Activated B cell treated with CpG ODN at 0.5 μM for 24 hours (primary cell): ENCODE measurements at regions not wholly inside any gene's neighbourhood (a gene's known extent, or its start where the extent isn't known, plus 50 kb on each side); places are given as distances from the start of the nearest gene placed in this dataset.
"Not testable (repeated sequence)": the region's sequence is repeated elsewhere in the genome, so short reads cannot be mapped to it uniquely, and the experiment has no call there.

Experiments used
- ATAC-seq: fragments of 200-7000 bp; cut with Tn5 transposase; one replicate; pipeline ENCODE4 v1.10.0; 2021; ENCODE audit warnings: low read depth, mild to moderate bottlenecking, moderate library complexity
- CTCF ChIA-PET: fragments of 350-600 bp; sonication (Branson Sonifier 250); formaldehyde crosslinking; loops from one replicate; lab custom pipeline; 2021; ENCODE audit warnings: antibody characterized with exemption; lab: Charles Lee
- POLR2A ChIA-PET: fragments of 350-600 bp; sonication (Branson Sonifier 250); formaldehyde crosslinking; loops from one replicate; lab custom pipeline; 2021; ENCODE audit warnings: antibody characterized with exemption; lab: Charles Lee
- DNase-seq: peaks from one replicate; pipeline ENCODE4 v3.0.0; 2022
- H3K27ac Mint-ChIP-seq: one replicate; pipeline ENCODE4 v1.8.0; 2020; ENCODE audit warnings: mixed read lengths
- H3K27me3 Mint-ChIP-seq: one replicate; pipeline ENCODE4 v1.8.0; 2021; ENCODE audit warnings: mixed read lengths
- H3K36me3 Mint-ChIP-seq: one replicate; pipeline ENCODE4 v1.8.0; 2021; ENCODE audit warnings: low read depth, mixed read lengths
- H3K4me1 Mint-ChIP-seq: one replicate; pipeline ENCODE4 v1.8.0; 2021; ENCODE audit warnings: mixed read lengths
- H3K4me3 Mint-ChIP-seq: one replicate; pipeline ENCODE4 v1.8.0; 2020; ENCODE audit warnings: mild to moderate bottlenecking, mixed read lengths
- H3K9me3 Mint-ChIP-seq: one replicate; pipeline ENCODE4 v1.8.0; 2020; ENCODE audit warnings: mixed read lengths
- intact Hi-C: fragments of 100-400 bp; cut with micrococcal nuclease; formaldehyde crosslinking; loops from one replicate; pipeline ENCODE4 v1.15.1; 2024
- TF ChIP-seq, protein P1 (sequence below): fragments of 200-600 bp; IDR thresholded peaks from one replicate; pipeline ENCODE4 v1.8.0; 2022; ENCODE audit warnings: antibody characterized with exemption, mild to moderate bottlenecking

DNA sequence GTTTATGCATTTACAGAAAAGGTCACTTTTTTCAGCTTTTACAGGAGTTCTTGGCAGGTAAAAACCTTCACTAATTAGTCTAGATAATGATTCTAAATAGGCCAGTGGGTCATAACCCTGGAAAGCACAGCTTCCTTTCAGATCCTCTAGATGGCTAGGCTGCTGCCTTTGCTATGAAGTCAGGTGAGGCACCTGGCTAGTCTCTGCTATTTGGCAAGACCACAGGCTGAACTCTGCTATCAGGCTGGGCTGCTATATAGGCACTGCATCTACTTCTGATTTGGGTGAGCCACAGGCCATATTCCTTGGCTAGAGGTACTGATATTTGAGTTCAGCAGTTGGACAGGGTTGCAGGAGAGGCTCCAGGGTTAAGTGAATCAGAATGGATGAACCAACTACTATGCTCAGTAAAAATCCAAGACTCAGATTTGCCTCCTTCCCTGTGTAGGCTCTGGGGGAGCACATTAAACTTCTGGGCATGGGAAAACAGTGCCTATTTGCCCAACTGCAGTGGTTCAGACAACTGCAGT is 665.7 kb upstream of the TBL1XR1 start:
- DNase-seq (no peak), ATAC-seq (no peak)
- no peak overlapping the region for H3K4me3 Mint-ChIP-seq
- peaks cover 15% of the 10 kb centered on the region for H3K27me3 Mint-ChIP-seq
- H3K27ac Mint-ChIP-seq = no peak overlapping the region
- no peaks in the 10 kb centered on the region for H3K4me1 Mint-ChIP-seq
- H3K9me3 Mint-ChIP-seq = peaks cover 35% of the 10 kb centered on the region
- peaks cover 3% of the 10 kb centered on the region for H3K36me3 Mint-ChIP-seq
- intact Hi-C loops = no loop called here
- TF ChIP-seq, protein P1, sequence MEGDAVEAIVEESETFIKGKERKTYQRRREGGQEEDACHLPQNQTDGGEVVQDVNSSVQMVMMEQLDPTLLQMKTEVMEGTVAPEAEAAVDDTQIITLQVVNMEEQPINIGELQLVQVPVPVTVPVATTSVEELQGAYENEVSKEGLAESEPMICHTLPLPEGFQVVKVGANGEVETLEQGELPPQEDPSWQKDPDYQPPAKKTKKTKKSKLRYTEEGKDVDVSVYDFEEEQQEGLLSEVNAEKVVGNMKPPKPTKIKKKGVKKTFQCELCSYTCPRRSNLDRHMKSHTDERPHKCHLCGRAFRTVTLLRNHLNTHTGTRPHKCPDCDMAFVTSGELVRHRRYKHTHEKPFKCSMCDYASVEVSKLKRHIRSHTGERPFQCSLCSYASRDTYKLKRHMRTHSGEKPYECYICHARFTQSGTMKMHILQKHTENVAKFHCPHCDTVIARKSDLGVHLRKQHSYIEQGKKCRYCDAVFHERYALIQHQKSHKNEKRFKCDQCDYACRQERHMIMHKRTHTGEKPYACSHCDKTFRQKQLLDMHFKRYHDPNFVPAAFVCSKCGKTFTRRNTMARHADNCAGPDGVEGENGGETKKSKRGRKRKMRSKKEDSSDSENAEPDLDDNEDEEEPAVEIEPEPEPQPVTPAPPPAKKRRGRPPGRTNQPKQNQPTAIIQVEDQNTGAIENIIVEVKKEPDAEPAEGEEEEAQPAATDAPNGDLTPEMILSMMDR = no peak
- ChIA-PET POLR2A (no interaction called here), CTCF (no interaction called here)

DNA sequence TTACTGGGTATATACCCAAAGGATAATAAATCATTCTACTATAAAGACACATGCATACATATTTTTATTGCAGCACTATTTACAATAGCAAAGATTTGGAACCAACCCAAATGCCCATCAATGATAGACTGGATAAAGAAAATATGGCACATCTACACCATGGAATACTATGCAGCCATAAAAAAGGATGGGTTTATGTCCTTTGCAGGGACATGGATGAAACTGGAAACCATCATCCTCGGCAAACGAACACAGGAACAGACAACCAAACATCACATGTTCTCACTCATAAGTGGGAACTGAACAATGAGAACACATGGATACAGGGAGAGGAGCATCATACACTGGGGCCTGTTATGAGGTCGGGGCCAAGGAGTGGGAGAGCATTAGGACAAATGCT is 665.0 kb upstream of the KCNMB2 start:
- H3K27me3 Mint-ChIP-seq, H3K4me1 Mint-ChIP-seq, CTCF ChIA-PET, H3K27ac Mint-ChIP-seq, H3K36me3 Mint-ChIP-seq, intact Hi-C loops, H3K4me3 Mint-ChIP-seq, DNase-seq, ATAC-seq: not testable (repeated sequence)
- POLR2A ChIA-PET = interaction anchor here (0.6 kb wide), 1 partner anchor 129 kb away, joined by 10 read pairs; no protein-coding TSS in a partner anchor
- H3K9me3 Mint-ChIP-seq = peaks cover 22% of the 10 kb centered on the region

DNA sequence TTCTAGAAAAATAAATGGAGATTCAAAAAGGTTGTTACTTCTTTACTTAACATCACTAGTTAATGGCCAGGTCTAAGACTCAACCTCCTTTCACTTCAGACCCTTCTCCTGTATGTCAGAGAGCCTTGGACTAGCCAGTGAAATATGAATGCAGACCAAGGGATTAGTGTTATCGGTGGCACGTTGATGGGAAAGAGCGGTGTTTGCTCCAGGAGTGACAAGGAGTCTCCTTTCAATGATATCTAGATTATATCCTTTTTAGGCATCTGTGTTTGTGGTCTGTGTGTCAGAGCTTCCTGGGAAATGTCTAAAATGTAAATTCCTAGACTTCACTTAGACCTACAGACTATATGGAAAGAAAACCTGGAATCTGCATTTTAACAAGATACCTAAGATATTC is 658.0 kb upstream of the KCNMB2 start:
- Mint-ChIP-seq H3K4me1 (peaks cover 4% of the 10 kb centered on the region), H3K27ac (no peak overlapping the region), H3K27me3 (no peaks in the 10 kb centered on the region), H3K36me3 (no peaks in the 10 kb centered on the region), H3K9me3 (no peaks in the 10 kb centered on the region), H3K4me3 (no peak overlapping the region)
- DNase-seq (no peak), ATAC-seq (no peak)
- ChIA-PET POLR2A (no interaction called here), CTCF (no interaction called here)
- intact Hi-C loops = no loop called here
- TF ChIP-seq, protein P1 = no peak

DNA sequence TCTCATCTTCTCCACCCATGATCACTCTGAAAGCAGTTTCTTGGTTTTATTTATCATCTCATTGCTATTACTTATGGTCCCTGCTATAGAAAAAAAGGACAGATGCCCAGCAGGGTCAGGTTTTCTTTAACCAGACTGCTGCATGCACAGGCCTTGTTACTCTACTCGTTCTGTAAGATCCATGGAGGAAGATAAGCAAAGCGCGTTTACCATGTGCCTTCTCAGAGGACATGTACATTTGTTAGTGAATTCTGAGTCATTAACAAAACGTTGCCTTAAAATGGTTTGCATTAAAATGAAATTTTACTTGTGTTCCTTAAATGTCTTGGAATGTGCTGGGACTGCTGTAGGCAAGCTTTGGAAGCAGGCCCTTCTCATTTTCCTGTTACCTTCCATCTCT is 657.3 kb upstream of the KCNMB2 start:
- Mint-ChIP-seq H3K4me3 (no peak overlapping the region), H3K27me3 (no peaks in the 10 kb centered on the region), H3K4me1 (peaks cover 9% of the 10 kb centered on the region), H3K27ac (no peak overlapping the region), H3K36me3 (no peaks in the 10 kb centered on the region), H3K9me3 (no peaks in the 10 kb centered on the region)
- intact Hi-C loops = no loop called here
- ATAC-seq (no peak), DNase-seq (no peak)
- ChIA-PET CTCF (no interaction called here), POLR2A (no interaction called here)
- TF ChIP-seq, protein P1 = no peak

DNA sequence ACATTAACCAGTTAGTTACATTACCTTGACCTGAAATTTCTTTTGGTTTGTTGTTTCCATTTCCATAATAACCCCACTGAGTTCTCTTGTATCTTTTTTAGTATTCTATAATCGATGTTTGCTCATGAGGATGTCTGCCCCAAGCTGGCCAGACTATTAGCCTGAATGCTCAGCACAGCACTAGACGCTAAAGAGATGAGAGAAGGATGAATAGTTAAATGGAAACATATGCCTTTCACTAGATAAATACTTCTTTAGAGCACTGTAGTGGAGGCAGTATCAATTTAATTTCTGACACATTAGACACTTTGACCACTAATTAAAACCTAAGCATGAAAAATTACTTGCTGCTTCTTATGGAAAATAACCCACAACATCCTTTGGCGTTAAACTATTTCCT is 654.9 kb upstream of the KCNMB2 start:
- ATAC-seq (no peak), DNase-seq (no peak)
- no peaks in the 10 kb centered on the region for H3K36me3 Mint-ChIP-seq
- H3K4me3 Mint-ChIP-seq = no peak overlapping the region
- ChIA-PET CTCF (no interaction called here), POLR2A (no interaction called here)
- TF ChIP-seq, protein P1 = no peak
- H3K27me3 Mint-ChIP-seq = no peaks in the 10 kb centered on the region
- no peak overlapping the region for H3K27ac Mint-ChIP-seq
- H3K4me1 Mint-ChIP-seq = peaks cover 9% of the 10 kb centered on the region
- intact Hi-C loops = no loop called here
- H3K9me3 Mint-ChIP-seq = no peaks in the 10 kb centered on the region

DNA sequence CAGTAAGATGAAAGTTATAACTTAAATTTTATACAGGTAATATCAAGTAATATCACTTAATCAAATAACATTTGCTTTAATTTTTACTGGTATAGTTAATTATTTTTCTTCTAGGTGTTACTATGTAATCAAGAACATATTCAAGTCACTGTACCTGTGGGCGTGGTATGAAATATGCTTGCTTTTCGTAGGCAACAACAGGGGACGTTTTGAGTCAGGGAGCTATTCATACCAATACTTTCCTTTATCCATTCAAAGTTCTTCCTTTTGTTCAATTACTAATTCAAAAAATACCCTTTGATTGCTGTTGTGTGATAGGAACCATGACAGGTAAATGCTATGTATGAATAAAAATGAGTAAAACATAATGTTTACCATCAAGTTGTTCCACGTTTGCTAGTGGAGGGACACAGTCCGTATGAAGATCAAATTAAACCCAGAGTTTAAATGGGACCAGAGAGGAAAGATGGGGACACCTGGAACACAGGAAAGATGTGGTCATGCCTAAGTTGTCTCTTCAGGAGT is 654.0 kb upstream of the KCNMB2 start:
- intact Hi-C loops = no loop called here
- H3K4me1 Mint-ChIP-seq = peaks cover 9% of the 10 kb centered on the region
- no peak overlapping the region for H3K4me3 Mint-ChIP-seq
- ATAC-seq = no peak
- H3K9me3 Mint-ChIP-seq = no peaks in the 10 kb centered on the region
- no peak for DNase-seq
- CTCF ChIA-PET = no interaction called here
- no peaks in the 10 kb centered on the region for H3K27me3 Mint-ChIP-seq
- TF ChIP-seq, protein P1 = no peak
- no peak overlapping the region for H3K27ac Mint-ChIP-seq
- H3K36me3 Mint-ChIP-seq = no peaks in the 10 kb centered on the region
- POLR2A ChIA-PET = no interaction called here
